ENCODE measurements at regions not wholly inside any gene's neighbourhood (a gene's known extent, or its start where the extent isn't known, plus 50 kb on each side); places are given as distances from the start of the nearest gene placed in this dataset.

DNA sequence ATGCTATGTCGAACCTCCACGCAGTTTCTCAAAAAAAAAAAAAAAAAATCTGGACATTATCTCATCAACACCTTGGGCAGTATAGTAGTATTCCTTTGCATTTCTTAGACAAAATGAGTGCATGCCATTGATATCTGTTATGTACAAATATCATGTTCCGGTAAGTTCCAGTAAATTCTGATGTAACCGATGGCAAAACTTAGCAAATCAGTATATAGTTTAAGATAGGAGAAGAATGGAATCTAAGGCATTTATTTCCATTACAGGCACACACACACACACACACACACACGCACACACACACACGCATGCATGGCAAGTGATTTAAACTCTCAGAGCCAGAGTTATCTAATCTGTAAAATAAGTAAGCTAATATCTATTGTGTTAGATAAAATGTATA lies 356.5 kb upstream of the TUSC1 start:
- no peaks in the 10 kb centered on the region for H3K36me3 Mint-ChIP-seq (ENCODE audit: insufficient read depth)
- no peaks in the 10 kb centered on the region for H3K4me1 Mint-ChIP-seq (ENCODE audit: low read depth)
- DNase-seq (no peak), ATAC-seq (no peak)
- peaks cover 23% of the 10 kb centered on the region for H3K9me3 Mint-ChIP-seq
- no peak overlapping the region for H3K4me3 Mint-ChIP-seq
- H3K27me3 Mint-ChIP-seq (ENCODE audit: low read depth) = no peaks in the 10 kb centered on the region

DNA sequence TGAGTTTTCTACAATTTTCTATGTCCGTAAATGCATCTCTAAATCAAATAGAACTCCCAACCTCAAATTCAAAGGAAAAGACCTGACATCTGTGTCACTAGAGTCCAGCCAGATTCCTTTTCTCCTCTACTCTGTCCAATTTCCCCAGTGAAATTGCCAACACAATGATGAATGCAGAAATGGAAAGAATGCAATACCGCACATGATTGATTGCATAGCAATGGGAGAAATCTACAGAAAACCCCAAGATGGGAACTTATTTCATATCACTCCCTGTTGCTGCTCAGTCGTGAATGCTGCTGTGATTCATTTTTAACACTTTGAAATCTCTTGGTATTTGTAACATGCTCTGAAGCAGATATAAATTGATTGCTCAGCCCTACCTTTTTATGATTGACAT lies 355.1 kb upstream of the TUSC1 start:
- no peaks in the 10 kb centered on the region for H3K27me3 Mint-ChIP-seq (ENCODE audit: low read depth)
- no peaks in the 10 kb centered on the region for H3K4me1 Mint-ChIP-seq (ENCODE audit: low read depth)
- no peaks in the 10 kb centered on the region for H3K36me3 Mint-ChIP-seq (ENCODE audit: insufficient read depth)
- ATAC-seq (no peak), DNase-seq (no peak)
- peaks cover 14% of the 10 kb centered on the region for H3K9me3 Mint-ChIP-seq
- H3K4me3 Mint-ChIP-seq = no peak overlapping the region

DNA sequence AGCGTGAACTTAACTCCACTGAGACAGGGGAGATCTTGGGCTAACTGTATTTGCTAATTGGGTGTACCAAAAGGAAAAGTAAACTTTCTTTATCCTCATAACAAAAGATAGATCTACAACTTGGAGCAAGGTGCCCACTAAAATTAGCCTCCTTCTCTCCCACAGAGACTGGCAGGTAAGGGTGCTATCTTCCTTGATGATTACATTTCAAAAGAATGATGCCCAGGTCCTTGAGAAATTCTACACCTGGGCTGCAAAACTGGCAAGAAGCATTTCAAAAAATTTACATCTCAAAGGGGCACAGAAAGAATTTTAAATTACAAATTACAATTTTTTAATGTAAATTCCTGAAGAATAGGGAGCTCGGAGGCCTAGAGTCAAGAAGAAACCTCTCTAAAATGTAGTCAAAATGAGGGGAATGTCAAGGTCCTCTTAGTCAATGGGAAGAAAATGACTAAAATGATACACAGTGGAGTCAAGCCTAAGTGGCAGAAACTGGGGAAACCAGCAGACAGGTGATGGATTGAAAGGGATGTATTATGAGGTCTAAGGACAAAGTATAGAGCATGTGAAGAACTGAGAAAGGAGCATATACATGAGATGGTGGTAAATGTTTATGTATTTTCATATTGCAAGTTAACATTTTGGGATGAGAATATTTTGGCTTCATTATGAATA lies 348.3 kb upstream of the TUSC1 start:
- no peaks in the 10 kb centered on the region for H3K4me1 Mint-ChIP-seq (ENCODE audit: low read depth)
- H3K27me3 Mint-ChIP-seq (ENCODE audit: low read depth) = no peaks in the 10 kb centered on the region
- H3K36me3 Mint-ChIP-seq (ENCODE audit: insufficient read depth) = no peaks in the 10 kb centered on the region
- DNase-seq = no peak
- no peak for ATAC-seq
- H3K4me3 Mint-ChIP-seq = no peak overlapping the region
- peaks cover 10% of the 10 kb centered on the region for H3K9me3 Mint-ChIP-seq

DNA sequence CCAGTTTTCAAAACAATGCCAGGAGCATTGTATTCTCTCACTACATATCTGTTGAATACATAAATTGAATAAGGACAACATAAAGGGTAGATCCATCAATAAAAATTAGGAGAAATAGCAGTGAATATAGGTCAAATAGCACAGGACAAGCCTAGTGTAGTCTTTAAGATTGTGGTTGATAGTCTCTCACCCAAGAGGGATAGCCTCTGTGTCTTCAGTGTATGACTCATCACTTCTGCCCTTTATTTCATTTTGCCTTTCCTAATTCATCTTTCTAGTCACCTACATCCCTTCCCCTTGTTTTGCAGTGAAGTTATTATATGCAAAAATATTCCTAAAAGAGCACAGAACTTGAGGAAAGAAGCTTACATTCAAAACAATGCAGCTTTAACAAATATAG lies 335.0 kb upstream of the TUSC1 start:
- no peak overlapping the region for H3K4me3 Mint-ChIP-seq
- H3K27me3 Mint-ChIP-seq (ENCODE audit: low read depth) = no peaks in the 10 kb centered on the region
- no peaks in the 10 kb centered on the region for H3K4me1 Mint-ChIP-seq (ENCODE audit: low read depth)
- peaks cover 23% of the 10 kb centered on the region for H3K9me3 Mint-ChIP-seq
- no peaks in the 10 kb centered on the region for H3K36me3 Mint-ChIP-seq (ENCODE audit: insufficient read depth)
- DNase-seq (no peak), ATAC-seq (no peak)

DNA sequence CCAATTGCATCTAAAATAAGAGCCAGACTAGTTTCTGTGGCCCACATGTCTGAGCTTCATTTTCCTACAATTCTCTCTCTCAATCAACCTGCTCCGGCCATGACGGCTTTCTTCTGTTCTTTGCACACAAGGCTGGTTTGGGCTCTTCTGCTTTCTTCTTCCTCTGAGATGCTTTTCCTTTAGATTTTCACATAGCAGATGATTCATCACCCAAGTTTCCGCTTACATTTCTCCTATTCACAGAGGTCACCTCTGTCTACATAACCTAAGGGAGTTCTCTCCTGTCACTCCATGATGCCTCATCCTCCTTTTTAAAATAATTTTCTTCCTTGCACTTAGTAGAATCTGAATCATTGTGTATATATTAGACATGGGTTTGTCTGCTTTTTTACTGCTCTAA lies 334.6 kb upstream of the TUSC1 start:
- no peak for DNase-seq
- Mint-ChIP-seq H3K36me3 (ENCODE audit: insufficient read depth) (no peaks in the 10 kb centered on the region), H3K4me3 (no peak overlapping the region), H3K9me3 (peaks cover 19% of the 10 kb centered on the region), H3K27me3 (ENCODE audit: low read depth) (no peaks in the 10 kb centered on the region), H3K4me1 (ENCODE audit: low read depth) (no peaks in the 10 kb centered on the region)
- no peak for ATAC-seq

DNA sequence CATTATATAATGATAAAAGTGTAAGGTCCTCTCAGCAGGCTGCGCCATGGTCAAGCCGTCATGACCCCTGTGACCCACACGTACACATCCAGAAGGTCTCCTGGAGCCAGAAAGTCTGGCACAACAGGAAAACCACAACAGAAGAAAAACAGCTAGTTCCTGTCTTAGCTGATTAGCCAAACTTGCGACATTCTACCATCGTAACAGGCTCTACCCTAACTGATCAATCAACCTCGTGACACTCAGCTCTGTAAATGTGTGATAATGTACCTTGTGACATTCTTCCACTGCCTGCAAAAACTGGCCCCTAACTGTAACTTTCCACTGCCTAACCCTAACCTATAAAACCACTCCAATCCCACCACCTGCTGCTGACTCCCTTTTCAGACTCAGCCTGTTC lies 316.4 kb upstream of the TUSC1 start:
- DNase-seq (no peak), ATAC-seq (no peak)
- no peaks in the 10 kb centered on the region for H3K27me3 Mint-ChIP-seq (ENCODE audit: low read depth)
- H3K4me3 Mint-ChIP-seq = no peak overlapping the region
- no peaks in the 10 kb centered on the region for H3K4me1 Mint-ChIP-seq (ENCODE audit: low read depth)
- peaks cover 33% of the 10 kb centered on the region for H3K9me3 Mint-ChIP-seq
- H3K36me3 Mint-ChIP-seq (ENCODE audit: insufficient read depth) = no peaks in the 10 kb centered on the region

DNA sequence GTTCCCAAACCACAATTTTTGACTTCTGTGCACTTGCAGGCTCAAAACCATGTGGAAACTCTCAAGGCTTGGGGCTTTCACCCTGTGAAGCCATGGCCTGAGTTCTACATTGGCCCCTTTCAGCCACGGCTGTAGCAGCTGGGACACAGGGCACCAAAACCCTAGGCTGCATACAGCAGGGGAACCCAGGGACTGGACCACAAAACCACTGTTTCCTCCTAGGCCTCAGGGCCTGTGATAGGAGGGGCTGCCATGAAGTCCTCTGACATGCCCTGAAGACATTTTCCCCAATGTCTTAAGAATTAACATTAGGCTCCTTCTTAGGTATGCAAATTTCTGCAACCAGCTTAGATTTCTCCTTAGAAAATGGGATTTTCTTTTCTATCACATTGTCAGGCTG lies 312.1 kb upstream of the TUSC1 start:
- no peak overlapping the region for H3K4me3 Mint-ChIP-seq
- ATAC-seq = no peak
- H3K36me3 Mint-ChIP-seq (ENCODE audit: insufficient read depth) = no peaks in the 10 kb centered on the region
- H3K27me3 Mint-ChIP-seq (ENCODE audit: low read depth) = no peaks in the 10 kb centered on the region
- peaks cover 39% of the 10 kb centered on the region for H3K9me3 Mint-ChIP-seq
- no peak for DNase-seq
- no peaks in the 10 kb centered on the region for H3K4me1 Mint-ChIP-seq (ENCODE audit: low read depth)

DNA sequence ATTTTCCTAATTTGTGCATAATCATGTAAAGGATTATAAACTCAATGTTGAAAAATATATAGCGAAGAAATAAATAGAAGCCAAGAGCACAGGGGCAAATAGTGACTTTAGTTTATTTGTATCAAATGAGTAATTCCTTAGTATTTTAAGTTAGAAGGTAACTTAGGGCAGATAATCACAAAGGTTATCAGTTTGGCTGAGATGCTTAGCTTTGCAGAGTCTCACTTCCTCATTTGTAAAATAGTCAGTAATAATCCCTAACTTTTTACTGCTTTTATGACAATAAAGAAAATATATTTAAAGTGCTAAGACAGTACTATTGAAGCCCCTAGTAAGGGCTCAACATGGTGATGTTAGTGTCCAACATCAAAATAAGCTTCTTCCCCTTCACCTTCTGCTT lies 297.4 kb upstream of the TUSC1 start:
- Mint-ChIP-seq H3K9me3 (peaks cover 18% of the 10 kb centered on the region), H3K27me3 (ENCODE audit: low read depth) (no peaks in the 10 kb centered on the region), H3K4me1 (ENCODE audit: low read depth) (no peaks in the 10 kb centered on the region), H3K36me3 (ENCODE audit: insufficient read depth) (no peaks in the 10 kb centered on the region), H3K4me3 (no peak overlapping the region)
- DNase-seq = no peak
- no peak for ATAC-seq

DNA sequence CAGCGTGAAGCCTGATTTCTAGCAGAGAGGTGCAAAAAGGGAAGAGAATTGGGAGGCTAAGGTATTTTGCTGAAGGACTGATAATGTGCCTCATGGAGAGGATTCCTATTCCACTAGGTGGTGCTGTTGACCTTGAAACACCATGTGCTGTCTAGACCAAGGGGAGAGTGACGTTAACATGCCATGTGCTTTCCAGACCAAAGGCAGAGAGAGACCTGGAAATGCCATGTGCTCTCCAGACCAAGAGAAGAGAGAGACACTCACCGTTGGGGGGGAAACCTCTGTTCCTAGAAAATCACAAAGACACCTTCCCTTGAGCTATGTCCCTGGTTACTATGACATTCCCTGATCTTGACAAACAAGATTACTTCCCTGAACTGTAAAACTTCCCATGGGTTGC lies 286.0 kb upstream of the TUSC1 start:
- no peak for DNase-seq
- peaks cover 11% of the 10 kb centered on the region for H3K9me3 Mint-ChIP-seq

DNA sequence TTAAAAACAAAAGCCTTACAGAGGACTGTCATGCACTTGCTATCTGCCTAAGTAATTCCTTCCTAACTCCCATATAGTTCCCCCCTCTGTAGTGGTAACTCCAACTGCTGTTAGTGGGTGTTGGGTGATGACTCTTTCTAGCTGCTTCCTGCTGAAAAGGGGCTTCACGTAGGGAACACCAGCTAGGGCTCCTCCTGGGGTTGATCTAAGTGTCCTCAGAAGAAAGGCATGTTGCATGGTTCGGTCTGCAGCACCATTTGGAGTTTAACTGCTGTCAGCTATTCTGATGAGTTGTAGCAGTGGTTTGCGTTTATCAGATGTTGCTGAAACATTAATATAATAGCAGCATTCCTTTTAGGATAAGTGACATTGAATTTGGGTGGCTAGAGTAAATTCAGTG lies 281.9 kb upstream of the TUSC1 start:
- no peaks in the 10 kb centered on the region for H3K36me3 Mint-ChIP-seq (ENCODE audit: insufficient read depth)
- no peaks in the 10 kb centered on the region for H3K27me3 Mint-ChIP-seq (ENCODE audit: low read depth)
- ATAC-seq (no peak), DNase-seq (no peak)
- H3K9me3 Mint-ChIP-seq = peaks cover 14% of the 10 kb centered on the region
- H3K4me1 Mint-ChIP-seq (ENCODE audit: low read depth) = no peaks in the 10 kb centered on the region
- no peak overlapping the region for H3K4me3 Mint-ChIP-seq

More for the DNA sequence above, 286.0 kb upstream of the TUSC1 start:
- no peaks in the 10 kb centered on the region for H3K4me1 Mint-ChIP-seq (ENCODE audit: low read depth)
- H3K27me3 Mint-ChIP-seq (ENCODE audit: low read depth) = no peaks in the 10 kb centered on the region
- H3K4me3 Mint-ChIP-seq = no peak overlapping the region
- no peaks in the 10 kb centered on the region for H3K36me3 Mint-ChIP-seq (ENCODE audit: insufficient read depth)
- ATAC-seq = no peak

DNA sequence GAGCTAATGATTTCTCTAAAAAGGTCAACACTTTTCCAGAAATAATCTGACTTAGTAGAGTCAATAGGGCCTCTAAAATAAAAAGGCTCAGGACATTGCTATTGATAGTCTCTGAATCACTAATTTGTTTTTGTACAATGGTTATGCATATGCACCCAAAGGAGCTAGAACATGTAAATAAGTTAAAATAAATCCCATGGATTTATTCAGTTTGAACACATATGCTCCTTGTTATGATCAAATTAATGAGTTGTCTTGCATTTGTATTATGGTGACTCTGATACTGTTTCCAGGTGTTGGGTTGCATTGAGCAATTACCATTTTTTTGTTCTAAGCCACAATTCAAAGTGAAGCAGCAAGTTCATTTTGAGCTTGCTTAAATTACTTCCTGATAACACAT lies 276.0 kb upstream of the TUSC1 start:
- no peak for ATAC-seq
- no peak for DNase-seq
- Mint-ChIP-seq H3K9me3 (peaks cover 16% of the 10 kb centered on the region), H3K27me3 (ENCODE audit: low read depth) (no peaks in the 10 kb centered on the region), H3K4me1 (ENCODE audit: low read depth) (no peaks in the 10 kb centered on the region), H3K4me3 (no peak overlapping the region), H3K36me3 (ENCODE audit: insufficient read depth) (no peaks in the 10 kb centered on the region)

DNA sequence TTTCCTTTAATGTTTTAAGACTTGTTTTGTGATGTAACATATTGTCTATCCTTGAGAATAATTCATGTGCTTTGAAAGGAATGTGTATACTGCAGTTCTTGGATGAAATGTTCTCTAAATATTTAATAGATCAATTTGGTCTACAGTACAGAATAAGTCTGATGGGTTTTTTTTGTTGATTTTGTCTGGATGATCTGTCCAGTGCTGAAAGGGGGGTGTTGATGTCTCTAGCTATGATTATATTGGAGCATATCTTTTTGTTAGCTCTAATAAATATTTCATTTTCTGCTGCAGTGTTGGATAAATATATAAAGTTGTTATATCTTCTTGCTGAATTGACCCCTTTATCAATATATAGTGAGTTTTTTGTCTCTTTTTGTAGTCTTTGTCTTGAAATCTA lies 269.9 kb upstream of the TUSC1 start:
- peaks cover 30% of the 10 kb centered on the region for H3K9me3 Mint-ChIP-seq
- DNase-seq (no peak), ATAC-seq (no peak)
- H3K4me3 Mint-ChIP-seq = no peak overlapping the region
- no peaks in the 10 kb centered on the region for H3K4me1 Mint-ChIP-seq (ENCODE audit: low read depth)
- H3K36me3 Mint-ChIP-seq (ENCODE audit: insufficient read depth) = no peaks in the 10 kb centered on the region
- H3K27me3 Mint-ChIP-seq (ENCODE audit: low read depth) = no peaks in the 10 kb centered on the region

DNA sequence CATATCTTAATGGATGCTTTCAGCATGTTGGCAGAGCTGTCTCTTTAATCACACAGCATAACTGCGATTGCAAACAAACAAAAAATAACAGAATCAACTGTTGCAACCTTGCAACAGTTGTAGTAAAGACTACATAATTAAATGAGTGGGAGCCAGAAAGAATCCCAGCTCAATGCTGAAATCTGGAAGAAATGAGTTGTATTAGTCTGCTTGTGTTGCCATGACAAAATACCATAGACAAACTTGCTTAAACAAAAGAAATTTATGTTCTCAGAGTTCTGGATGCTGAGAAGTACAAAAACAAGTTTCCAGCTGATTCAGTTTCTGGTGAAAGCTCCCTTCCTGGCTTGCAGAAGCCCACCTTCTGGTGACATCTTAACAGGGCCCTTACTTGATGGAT lies 260.9 kb upstream of the TUSC1 start:
- DNase-seq (no peak), ATAC-seq (no peak)
- Mint-ChIP-seq H3K27me3 (ENCODE audit: low read depth) (no peaks in the 10 kb centered on the region), H3K36me3 (ENCODE audit: insufficient read depth) (no peaks in the 10 kb centered on the region), H3K9me3 (peaks cover 8% of the 10 kb centered on the region), H3K4me3 (no peak overlapping the region), H3K4me1 (ENCODE audit: low read depth) (no peaks in the 10 kb centered on the region)

DNA sequence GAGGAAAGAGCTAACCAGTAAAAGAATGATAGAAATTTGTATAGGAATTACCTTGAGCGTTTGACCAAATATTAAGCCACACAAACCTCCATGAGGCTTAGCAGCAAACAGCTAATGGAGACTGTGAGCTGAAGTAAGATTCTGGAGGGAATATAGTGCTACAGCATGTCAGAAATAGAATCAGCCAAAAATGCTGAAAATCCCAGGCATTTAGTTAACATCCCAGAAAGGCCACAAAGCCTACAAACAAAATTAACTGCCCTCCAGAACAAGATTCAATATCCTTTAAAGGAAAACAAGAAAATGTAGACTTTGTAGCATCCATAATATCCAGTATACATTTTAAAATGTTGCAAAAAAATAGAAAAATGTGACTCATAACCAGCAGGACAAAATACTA lies 257.8 kb upstream of the TUSC1 start:
- no peaks in the 10 kb centered on the region for H3K4me1 Mint-ChIP-seq (ENCODE audit: low read depth)
- ATAC-seq (no peak), DNase-seq (no peak)
- H3K4me3 Mint-ChIP-seq = no peak overlapping the region
- no peaks in the 10 kb centered on the region for H3K36me3 Mint-ChIP-seq (ENCODE audit: insufficient read depth)
- H3K27me3 Mint-ChIP-seq (ENCODE audit: low read depth) = no peaks in the 10 kb centered on the region
- H3K9me3 Mint-ChIP-seq = peaks cover 17% of the 10 kb centered on the region

DNA sequence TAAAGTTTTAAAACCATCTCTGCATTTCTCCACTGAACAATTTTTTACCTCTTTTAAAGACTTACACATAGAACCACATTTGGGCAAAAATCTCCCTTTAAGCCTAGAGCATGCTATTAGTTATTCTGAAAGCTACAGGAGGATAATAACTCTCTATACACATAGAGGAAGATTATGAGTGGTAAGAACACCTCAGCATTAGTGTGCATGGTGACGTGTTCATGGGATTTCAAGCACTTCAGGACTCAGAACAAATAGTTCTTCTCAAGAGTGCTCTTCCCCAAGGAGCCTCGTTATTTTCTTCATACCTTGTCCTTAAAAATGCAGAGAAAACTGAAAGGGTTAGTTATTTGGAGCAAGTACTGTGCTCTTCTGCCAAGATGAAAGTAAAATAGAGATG lies 256.9 kb upstream of the TUSC1 start:
- Mint-ChIP-seq H3K27me3 (ENCODE audit: low read depth) (no peaks in the 10 kb centered on the region), H3K9me3 (peaks cover 14% of the 10 kb centered on the region), H3K4me1 (ENCODE audit: low read depth) (no peaks in the 10 kb centered on the region), H3K36me3 (ENCODE audit: insufficient read depth) (no peaks in the 10 kb centered on the region), H3K4me3 (no peak overlapping the region)
- ATAC-seq (no peak), DNase-seq (no peak)

DNA sequence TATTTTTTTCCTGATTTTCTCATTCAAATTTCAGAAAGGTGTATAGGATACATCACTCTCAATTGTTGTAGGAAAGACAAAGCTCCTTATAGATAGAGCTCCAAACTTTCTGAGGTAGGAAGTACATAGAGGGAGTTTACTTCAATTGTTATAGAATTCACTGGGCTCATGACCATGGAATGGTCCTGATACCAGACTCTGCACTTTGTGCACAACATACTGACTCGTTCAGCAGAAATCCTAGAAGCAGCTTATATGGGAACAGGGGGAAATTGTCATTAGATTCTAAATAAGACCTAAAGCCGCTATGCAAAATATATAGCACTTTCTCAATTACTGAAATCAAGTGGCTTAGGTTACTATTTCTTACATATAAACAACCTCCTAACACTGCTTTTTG lies 240.5 kb upstream of the TUSC1 start:
- ATAC-seq (no peak), DNase-seq (no peak)
- H3K4me3 Mint-ChIP-seq = no peak overlapping the region
- no peaks in the 10 kb centered on the region for H3K36me3 Mint-ChIP-seq (ENCODE audit: insufficient read depth)
- peaks cover 10% of the 10 kb centered on the region for H3K9me3 Mint-ChIP-seq
- no peaks in the 10 kb centered on the region for H3K4me1 Mint-ChIP-seq (ENCODE audit: low read depth)
- no peaks in the 10 kb centered on the region for H3K27me3 Mint-ChIP-seq (ENCODE audit: low read depth)

Data from activated T-cell treated with anti-CD3 and anti-CD28 coated beads, Interleukin-2, amount 50 U/mL, for 4 hours (primary cell).